ENCODE measurements at regions not wholly inside any gene's neighbourhood (a gene's known extent, or its start where the extent isn't known, plus 50 kb on each side); places are given as distances from the start of the nearest gene placed in this dataset.

- TF ChIP-seq, protein P1, sequence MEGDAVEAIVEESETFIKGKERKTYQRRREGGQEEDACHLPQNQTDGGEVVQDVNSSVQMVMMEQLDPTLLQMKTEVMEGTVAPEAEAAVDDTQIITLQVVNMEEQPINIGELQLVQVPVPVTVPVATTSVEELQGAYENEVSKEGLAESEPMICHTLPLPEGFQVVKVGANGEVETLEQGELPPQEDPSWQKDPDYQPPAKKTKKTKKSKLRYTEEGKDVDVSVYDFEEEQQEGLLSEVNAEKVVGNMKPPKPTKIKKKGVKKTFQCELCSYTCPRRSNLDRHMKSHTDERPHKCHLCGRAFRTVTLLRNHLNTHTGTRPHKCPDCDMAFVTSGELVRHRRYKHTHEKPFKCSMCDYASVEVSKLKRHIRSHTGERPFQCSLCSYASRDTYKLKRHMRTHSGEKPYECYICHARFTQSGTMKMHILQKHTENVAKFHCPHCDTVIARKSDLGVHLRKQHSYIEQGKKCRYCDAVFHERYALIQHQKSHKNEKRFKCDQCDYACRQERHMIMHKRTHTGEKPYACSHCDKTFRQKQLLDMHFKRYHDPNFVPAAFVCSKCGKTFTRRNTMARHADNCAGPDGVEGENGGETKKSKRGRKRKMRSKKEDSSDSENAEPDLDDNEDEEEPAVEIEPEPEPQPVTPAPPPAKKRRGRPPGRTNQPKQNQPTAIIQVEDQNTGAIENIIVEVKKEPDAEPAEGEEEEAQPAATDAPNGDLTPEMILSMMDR (IDR thresholded peaks at IDR 0.05) = no peak
- TF ChIP-seq POLR2A (IDR thresholded peaks at IDR 0.05) = no peak
- no peak for TF ChIP-seq POLR2AphosphoS5 (IDR thresholded peaks at IDR 0.05)
- no peak for TF ChIP-seq EP300 (IDR thresholded peaks at IDR 0.05)
These were observed 212.1 kb downstream of the CDRT15L2 start for GRCh38 chr17:20791626-20792025.

Measured in upper lobe of left lung (tissue), 4 donors.